ENCODE measurements at regions not wholly inside any gene's neighbourhood (a gene's known extent, or its start where the extent isn't known, plus 50 kb on each side); places are given as distances from the start of the nearest gene placed in this dataset.

GRCh38 chr2:150417278-150417677 lies 70.2 kb downstream of the RND3 start:
- Histone ChIP-seq H3K27ac (ENCODE audit: low read length) (no peak overlapping the region), H3K27me3 (ENCODE audit: control insufficient read depth, insufficient read depth, low read length) (no peaks in the 10 kb centered on the region), H3K4me3 (ENCODE audit: low read length) (no peak overlapping the region), H3K36me3 (ENCODE audit: control insufficient read depth, insufficient read depth, low read length) (no peaks in the 10 kb centered on the region), H3K9me3 (ENCODE audit: control insufficient read depth, low read depth, low read length) (no peaks in the 10 kb centered on the region), H3K4me1 (ENCODE audit: control insufficient read depth, insufficient read depth, low read length) (peaks cover 12% of the 10 kb centered on the region)
- DNase-seq: no peak
- no CpG with 5 or more reads among the region's 3 CpGs for WGBS (ENCODE audit: insufficient coverage, low lambda C conversion rate)

GRCh38 chr2:150415022-150415421 lies 72.4 kb downstream of the RND3 start:
- no peak for DNase-seq
- Histone ChIP-seq H3K27ac (ENCODE audit: low read length) (no peak overlapping the region), H3K4me3 (ENCODE audit: low read length) (no peak overlapping the region), H3K9me3 (ENCODE audit: control insufficient read depth, low read depth, low read length) (no peaks in the 10 kb centered on the region), H3K4me1 (ENCODE audit: control insufficient read depth, insufficient read depth, low read length) (no peaks in the 10 kb centered on the region), H3K27me3 (ENCODE audit: control insufficient read depth, insufficient read depth, low read length) (no peaks in the 10 kb centered on the region), H3K36me3 (ENCODE audit: control insufficient read depth, insufficient read depth, low read length) (no peaks in the 10 kb centered on the region)

GRCh38 chr2:150413910-150414309 lies 73.6 kb downstream of the RND3 start:
- WGBS (ENCODE audit: insufficient coverage, low lambda C conversion rate): no CpG with 5 or more reads among the region's 2 CpGs
- no peak overlapping the region for H3K4me3 ChIP-seq (ENCODE audit: low read length)
- H3K9me3 ChIP-seq (ENCODE audit: control insufficient read depth, low read depth, low read length): no peaks in the 10 kb centered on the region
- no peaks in the 10 kb centered on the region for H3K4me1 ChIP-seq (ENCODE audit: control insufficient read depth, insufficient read depth, low read length)
- no peaks in the 10 kb centered on the region for H3K36me3 ChIP-seq (ENCODE audit: control insufficient read depth, insufficient read depth, low read length)
- no peaks in the 10 kb centered on the region for H3K27me3 ChIP-seq (ENCODE audit: control insufficient read depth, insufficient read depth, low read length)
- H3K27ac ChIP-seq (ENCODE audit: low read length): no peak overlapping the region
- no peak for DNase-seq

GRCh38 chr2:150413366-150413765 lies 74.1 kb downstream of the RND3 start:
- WGBS (ENCODE audit: insufficient coverage, low lambda C conversion rate): no CpG with 5 or more reads among the region's 7 CpGs
- no peak for DNase-seq
- H3K27me3 ChIP-seq (ENCODE audit: control insufficient read depth, insufficient read depth, low read length): no peaks in the 10 kb centered on the region
- H3K9me3 ChIP-seq (ENCODE audit: control insufficient read depth, low read depth, low read length): no peaks in the 10 kb centered on the region
- no peak overlapping the region for H3K27ac ChIP-seq (ENCODE audit: low read length)
- no peaks in the 10 kb centered on the region for H3K36me3 ChIP-seq (ENCODE audit: control insufficient read depth, insufficient read depth, low read length)
- no peaks in the 10 kb centered on the region for H3K4me1 ChIP-seq (ENCODE audit: control insufficient read depth, insufficient read depth, low read length)
- no peak overlapping the region for H3K4me3 ChIP-seq (ENCODE audit: low read length)

GRCh38 chr2:150410809-150411208 lies 76.7 kb downstream of the RND3 start:
- WGBS (ENCODE audit: insufficient coverage, low lambda C conversion rate): no CpG with 5 or more reads among the region's 3 CpGs

GRCh38 chr2:150409196-150409595 lies 78.3 kb downstream of the RND3 start:
- no peaks in the 10 kb centered on the region for H3K27me3 ChIP-seq (ENCODE audit: control insufficient read depth, insufficient read depth, low read length)
- H3K4me3 ChIP-seq (ENCODE audit: low read length): no peak overlapping the region
- H3K9me3 ChIP-seq (ENCODE audit: control insufficient read depth, low read depth, low read length): no peaks in the 10 kb centered on the region
- DNase-seq: no peak
- H3K36me3 ChIP-seq (ENCODE audit: control insufficient read depth, insufficient read depth, low read length): no peaks in the 10 kb centered on the region
- no peak overlapping the region for H3K27ac ChIP-seq (ENCODE audit: low read length)
- peaks cover 3% of the 10 kb centered on the region for H3K4me1 ChIP-seq (ENCODE audit: control insufficient read depth, insufficient read depth, low read length)
- WGBS (ENCODE audit: insufficient coverage, low lambda C conversion rate): no CpG with 5 or more reads among the region's 2 CpGs

More at GRCh38 chr2:150410809-150411208, 76.7 kb downstream of the RND3 start:
- peaks cover 3% of the 10 kb centered on the region for H3K4me1 ChIP-seq (ENCODE audit: control insufficient read depth, insufficient read depth, low read length)
- H3K27ac ChIP-seq (ENCODE audit: low read length): no peak overlapping the region
- H3K36me3 ChIP-seq (ENCODE audit: control insufficient read depth, insufficient read depth, low read length): no peaks in the 10 kb centered on the region
- DNase-seq: no peak
- no peaks in the 10 kb centered on the region for H3K27me3 ChIP-seq (ENCODE audit: control insufficient read depth, insufficient read depth, low read length)
- H3K4me3 ChIP-seq (ENCODE audit: low read length): no peak overlapping the region
- H3K9me3 ChIP-seq (ENCODE audit: control insufficient read depth, low read depth, low read length): no peaks in the 10 kb centered on the region

GRCh38 chr2:150404147-150404546 lies 83.3 kb downstream of the RND3 start:
- Histone ChIP-seq H3K27me3 (ENCODE audit: control insufficient read depth, insufficient read depth, low read length) (no peaks in the 10 kb centered on the region), H3K9me3 (ENCODE audit: control insufficient read depth, low read depth, low read length) (no peaks in the 10 kb centered on the region), H3K27ac (ENCODE audit: low read length) (no peak overlapping the region), H3K4me3 (ENCODE audit: low read length) (no peak overlapping the region), H3K4me1 (ENCODE audit: control insufficient read depth, insufficient read depth, low read length) (peaks cover 9% of the 10 kb centered on the region), H3K36me3 (ENCODE audit: control insufficient read depth, insufficient read depth, low read length) (no peaks in the 10 kb centered on the region)
- no peak for DNase-seq
- 100% methylated on average over 3 of the region's 3 CpGs for WGBS (ENCODE audit: insufficient coverage, low lambda C conversion rate)

GRCh38 chr2:150403457-150403856 lies 84.0 kb downstream of the RND3 start:
- H3K36me3 ChIP-seq (ENCODE audit: control insufficient read depth, insufficient read depth, low read length): no peaks in the 10 kb centered on the region
- H3K4me1 ChIP-seq (ENCODE audit: control insufficient read depth, insufficient read depth, low read length): peaks cover 9% of the 10 kb centered on the region
- WGBS (ENCODE audit: insufficient coverage, low lambda C conversion rate): no CpG with 5 or more reads among the region's 2 CpGs
- no peaks in the 10 kb centered on the region for H3K9me3 ChIP-seq (ENCODE audit: control insufficient read depth, low read depth, low read length)
- DNase-seq: peak; percentile 61 to 77
- peak overlapping the region; percentile 37 for H3K27ac ChIP-seq (ENCODE audit: low read length)
- no peak overlapping the region for H3K4me3 ChIP-seq (ENCODE audit: low read length)
- H3K27me3 ChIP-seq (ENCODE audit: control insufficient read depth, insufficient read depth, low read length): no peaks in the 10 kb centered on the region

- no peaks in the 10 kb centered on the region for H3K36me3 ChIP-seq (ENCODE audit: control insufficient read depth, insufficient read depth, low read length)
- H3K4me3 ChIP-seq (ENCODE audit: low read length): no peak overlapping the region
- peaks cover 9% of the 10 kb centered on the region for H3K4me1 ChIP-seq (ENCODE audit: control insufficient read depth, insufficient read depth, low read length)
- peak overlapping the region; percentile 37 for H3K27ac ChIP-seq (ENCODE audit: low read length)
- WGBS (ENCODE audit: insufficient coverage, low lambda C conversion rate): 40% methylated on average over 1 of the region's 3 CpGs
- DNase-seq: no peak
- H3K9me3 ChIP-seq (ENCODE audit: control insufficient read depth, low read depth, low read length): no peaks in the 10 kb centered on the region
- no peaks in the 10 kb centered on the region for H3K27me3 ChIP-seq (ENCODE audit: control insufficient read depth, insufficient read depth, low read length)
These were observed 84.5 kb downstream of the RND3 start for GRCh38 chr2:150402953-150403352.

- Histone ChIP-seq H3K4me3 (ENCODE audit: low read length) (no peak overlapping the region), H3K27ac (ENCODE audit: low read length) (no peak overlapping the region), H3K27me3 (ENCODE audit: control insufficient read depth, insufficient read depth, low read length) (no peaks in the 10 kb centered on the region), H3K9me3 (ENCODE audit: control insufficient read depth, low read depth, low read length) (no peaks in the 10 kb centered on the region), H3K4me1 (ENCODE audit: control insufficient read depth, insufficient read depth, low read length) (peaks cover 6% of the 10 kb centered on the region), H3K36me3 (ENCODE audit: control insufficient read depth, insufficient read depth, low read length) (no peaks in the 10 kb centered on the region)
- WGBS (ENCODE audit: insufficient coverage, low lambda C conversion rate): no CpG with 5 or more reads among the region's 2 CpGs
- no peak for DNase-seq
These were observed 86.6 kb downstream of the RND3 start for GRCh38 chr2:150400849-150401248.

GRCh38 chr2:150392614-150393013 lies 94.9 kb downstream of the RND3 start:
- Histone ChIP-seq H3K36me3 (ENCODE audit: control insufficient read depth, insufficient read depth, low read length) (no peaks in the 10 kb centered on the region), H3K9me3 (ENCODE audit: control insufficient read depth, low read depth, low read length) (no peaks in the 10 kb centered on the region), H3K4me3 (ENCODE audit: low read length) (no peak overlapping the region), H3K27me3 (ENCODE audit: control insufficient read depth, insufficient read depth, low read length) (no peaks in the 10 kb centered on the region), H3K4me1 (ENCODE audit: control insufficient read depth, insufficient read depth, low read length) (no peaks in the 10 kb centered on the region), H3K27ac (ENCODE audit: low read length) (no peak overlapping the region)
- 60% methylated on average over 1 of the region's 4 CpGs for WGBS (ENCODE audit: insufficient coverage, low lambda C conversion rate)
- DNase-seq: no peak
